HepG2 (cell line): ENCODE measurements at regions not wholly inside any gene's neighbourhood (a gene's known extent, or its start where the extent isn't known, plus 50 kb on each side); places are given as distances from the start of the nearest gene placed in this dataset.

Experiments used
- ATAC-seq: fragments of 200-7000 bp; cut with Tn5 transposase; 3 replicates; pipeline ENCODE4 v1.9.1; 2020; ENCODE audit warnings: mild to moderate bottlenecking, moderate library complexity
- BruUV-seq: library from RNA; stranded (reverse); fragments of 400-500 nt; replicated peaks from 2 replicates; lab custom pipeline; 2021; lab: Mats Ljungman, UMichigan
- CTCF ChIA-PET: fragments of 300-600 bp; formaldehyde crosslinking; extraction: SDS; loops from one replicate; lab custom pipeline; 2021; ENCODE audit warnings: low total read pairs, inconsistent platforms, low intra/inter-chr PET ratio; lab: Yijun Ruan, JAX
- POLR2A ChIA-PET: fragments of 350-600 bp; sonication (Branson Sonifier 250); formaldehyde crosslinking; loops from one replicate; lab custom pipeline; 2020; ENCODE audit warnings: antibody characterized with exemption, inconsistent platforms; lab: Yijun Ruan, JAX
- DNase-seq: peaks from one replicate; pipeline ENCODE4 v3.0.0-alpha.2; 2015; ENCODE audit warnings: low spot score
- FAIRE-seq: peaks from 3 replicates; lab custom pipeline; 2011; peaks lifted over from hg19 to GRCh38; lab: Jason Lieb, UNC
- H2AFZ ChIP-seq: one replicate; pipeline ENCODE4 v1.6.1; 2011; ENCODE audit warnings: low read length, inconsistent platforms
- H3K27ac ChIP-seq: fragments of 300-600 bp; 3 replicates; pipeline ENCODE4 v1.8.0; 2011; ENCODE audit warnings: mixed run types, mild to moderate bottlenecking, mixed read lengths, low read length, inconsistent platforms; ENCODE audit not compliant: insufficient read depth; ENCODE audit errors: extremely low read length
- H3K27me3 ChIP-seq, 2 experiments: fragments of 200-600 bp in 1 of 2; 2 replicates in 1 of 2; 3 replicates in 1 of 2; pipeline versions ENCODE4 v1.6.0 to v1.8.0; 2011; ENCODE audit warnings: low read length in 2 of 2, mild to moderate bottlenecking in 2 of 2, moderate library complexity in 2 of 2, inconsistent platforms in 1 of 2; ENCODE audit not compliant: insufficient read depth in 2 of 2, control insufficient read depth in 1 of 2
- H3K36me3 ChIP-seq, 2 experiments: fragments of 200-600 bp in 1 of 2; replicated peaks in 1 of 2; 2 replicates in 1 of 2; 3 replicates in 1 of 2; pipeline versions ENCODE4 v1.5.1 to v1.8.0; 2011; ENCODE audit warnings: low read length in 2 of 2, inconsistent platforms in 1 of 2; ENCODE audit not compliant: insufficient read depth in 2 of 2, control insufficient read depth in 1 of 2
- H3K4me1 ChIP-seq: 2 replicates; pipeline ENCODE4 v1.5.1; 2012; ENCODE audit warnings: low read length, inconsistent platforms; ENCODE audit not compliant: insufficient read depth
- H3K4me2 ChIP-seq: 2 replicates; pipeline ENCODE4 v1.6.0; 2011; ENCODE audit warnings: low read depth, low read length, inconsistent platforms
- H3K4me3 ChIP-seq, 3 experiments: fragments of 200-600 bp in 1 of 3; sonication (generic), shearing (Covaris generic) in 1 of 3; replicated peaks in 1 of 3; 2 replicates each; pipeline ENCODE4 v1.5.1; 2011 to 2016; ENCODE audit warnings: low read length in 3 of 3, inconsistent platforms in 2 of 3, low read depth in 2 of 3, mild to moderate bottlenecking in 2 of 3, control low read depth in 1 of 3, mixed read lengths in 1 of 3; ENCODE audit not compliant: insufficient read depth in 1 of 3
- H3K79me2 ChIP-seq: one replicate; pipeline ENCODE4 v1.6.1; 2011; ENCODE audit warnings: low read length, inconsistent platforms; ENCODE audit not compliant: insufficient read depth
- H3K9ac ChIP-seq: 2 replicates; pipeline ENCODE4 v1.6.0; 2011; ENCODE audit warnings: mild to moderate bottlenecking, low read depth, low read length, inconsistent platforms; ENCODE audit not compliant: insufficient read depth
- H3K9me3 ChIP-seq: 2 replicates; pipeline ENCODE4 v1.5.1; 2012; ENCODE audit warnings: mild to moderate bottlenecking, low read length
- H4K20me1 ChIP-seq: 2 replicates; pipeline ENCODE4 v1.6.0; 2011; ENCODE audit warnings: inconsistent platforms, mild to moderate bottlenecking, low read length, moderate library complexity; ENCODE audit not compliant: insufficient read depth
- ATM ChIP-seq: fragments of 450-650 bp; IDR thresholded peaks from 2 replicates; pipeline ENCODE4 v1.7.1; 2017; ENCODE audit warnings: mild to moderate bottlenecking, borderline replicate concordance
- HMGXB4 ChIP-seq, 2 experiments: sonication (generic) in 1 of 2; formaldehyde crosslinking in 1 of 2; IDR thresholded peaks; 2 replicates each; pipeline versions ENCODE4 v1.4.0 to v1.6.1; 2018 to 2020; ENCODE audit warnings: missing genetic modification reagents in 2 of 2, borderline replicate concordance in 1 of 2, low read depth in 1 of 2, mild to moderate bottlenecking in 1 of 2, missing biosample characterization in 1 of 2
- PAX8 ChIP-seq: sonication (generic); formaldehyde crosslinking; IDR thresholded peaks from 2 replicates; pipeline ENCODE4 v1.8.0; 2022; ENCODE audit warnings: mild to moderate bottlenecking, missing genetic modification reagents, borderline replicate concordance
- ZNF260 ChIP-seq: sonication (generic); formaldehyde crosslinking; IDR thresholded peaks from 2 replicates; pipeline ENCODE4 v1.4.0; 2020; ENCODE audit warnings: missing genetic modification reagents, low read depth, mild to moderate bottlenecking, borderline replicate concordance
- ZNF891 ChIP-seq: sonication (generic); formaldehyde crosslinking; IDR thresholded peaks from 2 replicates; pipeline ENCODE4 v1.5.0; 2020; ENCODE audit warnings: mild to moderate bottlenecking, missing genetic modification reagents
- WGBS: methylation state at CpG from one replicate; pipeline ENCODE4 v1.1.6; 2017; ENCODE audit warnings: low lambda C conversion rate; 5-methylcytosine and 5-hydroxymethylcytosine counted together
- in situ Hi-C: cut with HindIII; loops from 2 replicates; pipeline ENCODE4 v1.10.0; 2017; ENCODE audit warnings: low pct_unique_long_range_greater_than_20kb; ENCODE audit not compliant: extremely low pct_ligation_motif_present
- intact Hi-C: fragments of 100-400 bp; cut with micrococcal nuclease; formaldehyde crosslinking; loops from one replicate; pipeline ENCODE4 v1.10.0; 2022; ENCODE audit not compliant: unreplicated experiment

GRCh38 chr12:48285751-48286650 lies 64.7 kb downstream of the ZNF641 start:
- no peaks in the 10 kb centered on the region for H3K27me3 ChIP-seq
- no peak overlapping the region for H2AFZ ChIP-seq
- no peaks in the 10 kb centered on the region for H3K36me3 ChIP-seq
- no peak overlapping the region for H3K4me3 ChIP-seq
- no peaks in the 10 kb centered on the region for H3K9me3 ChIP-seq
- DNase-seq (no peak), ATAC-seq (no peak), FAIRE-seq (no peak)
- intact Hi-C loops (loop anchor here (1.0 kb wide), 1 partner anchor 168 kb away; no protein-coding TSS in a partner anchor), in situ Hi-C loops (no loop called here)
- no peaks in the 10 kb centered on the region for H4K20me1 ChIP-seq
- POLR2A ChIA-PET, result no interaction called here
- 14% methylated on average over 2 of the region's 2 CpGs for WGBS
- H3K79me2 ChIP-seq, result no peaks in the 10 kb centered on the region
- H3K4me1 ChIP-seq, result no peaks in the 10 kb centered on the region
- no peak overlapping the region for H3K9ac ChIP-seq
- TF ChIP-seq HMGXB4 (CRISPR knock-in tag; IDR thresholded peaks at IDR 0.05; ENCODE audit: borderline replicate concordance in 1 of 2, low read depth in 1 of 2) (no peak), ZNF260 (CRISPR knock-in tag) (no peak), ZNF891 (CRISPR knock-in tag) (no peak), PAX8 (CRISPR knock-in tag) (no peak), ATM (no peak)
- no peak overlapping the region for H3K27ac ChIP-seq
- H3K4me2 ChIP-seq, result no peak overlapping the region
- BruUV-seq, result no TSS peak
- CTCF ChIA-PET, result interaction anchor here (1.2 kb wide), 1 partner anchor 168 kb away, joined by 5 read pairs; no protein-coding TSS in a partner anchor
